ENCODE measurements at regions not wholly inside any gene's neighbourhood (a gene's known extent, or its start where the extent isn't known, plus 50 kb on each side); places are given as distances from the start of the nearest gene placed in this dataset.

DNA sequence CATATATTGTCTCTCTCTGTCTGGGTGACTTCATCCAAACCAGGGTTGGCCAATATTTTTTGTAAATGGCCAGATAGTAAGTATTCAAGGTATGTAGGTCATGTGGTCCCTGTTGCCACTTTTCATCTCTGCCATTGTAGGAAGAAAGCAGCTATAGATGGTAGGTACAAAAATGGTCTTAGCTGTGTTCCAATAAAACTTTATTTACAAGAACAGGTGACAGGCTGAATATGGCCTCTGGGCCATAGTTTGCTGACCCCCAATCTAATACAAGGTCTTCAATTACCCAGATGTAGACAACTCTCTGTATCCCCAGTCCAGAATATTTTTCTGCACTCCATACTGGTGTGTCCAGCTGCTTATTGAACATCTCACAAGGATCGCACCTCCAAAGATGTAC lies 166.2 kb upstream of the FZD8 start:
- H3F3A ChIP-seq (ENCODE audit: low read depth) = no peaks in the 10 kb centered on the region
- H3K4me2 ChIP-seq (ENCODE audit: low read depth, low read length, poor library complexity, severe bottlenecking) = no peak overlapping the region
- no peaks in the 10 kb centered on the region for H4K20me1 ChIP-seq (ENCODE audit: insufficient read depth, low read length, poor library complexity, severe bottlenecking)
- H3K9ac ChIP-seq (ENCODE audit: low read depth, low read length, poor library complexity, severe bottlenecking) = no peak overlapping the region
- H2AFZ ChIP-seq (ENCODE audit: low read length) = no peak overlapping the region
- no peaks in the 10 kb centered on the region for H3K79me2 ChIP-seq (ENCODE audit: insufficient read depth, low read length)
- no peaks in the 10 kb centered on the region; the same call in 1 of the 2 replicates for H3K9me2 ChIP-seq (replicated peaks; ENCODE audit: low read depth, low read length)
- no peaks in the 10 kb centered on the region for H3K9me3 ChIP-seq (ENCODE audit: insufficient read depth, low read depth, low read length)
- H3K4me3 ChIP-seq (ENCODE audit: low read length, poor library complexity, severe bottlenecking) = no peak overlapping the region
- H3K27me3 ChIP-seq (ENCODE audit: insufficient read depth, low read length, poor library complexity, severe bottlenecking) = no peaks in the 10 kb centered on the region
- TF ChIP-seq, protein P1, sequence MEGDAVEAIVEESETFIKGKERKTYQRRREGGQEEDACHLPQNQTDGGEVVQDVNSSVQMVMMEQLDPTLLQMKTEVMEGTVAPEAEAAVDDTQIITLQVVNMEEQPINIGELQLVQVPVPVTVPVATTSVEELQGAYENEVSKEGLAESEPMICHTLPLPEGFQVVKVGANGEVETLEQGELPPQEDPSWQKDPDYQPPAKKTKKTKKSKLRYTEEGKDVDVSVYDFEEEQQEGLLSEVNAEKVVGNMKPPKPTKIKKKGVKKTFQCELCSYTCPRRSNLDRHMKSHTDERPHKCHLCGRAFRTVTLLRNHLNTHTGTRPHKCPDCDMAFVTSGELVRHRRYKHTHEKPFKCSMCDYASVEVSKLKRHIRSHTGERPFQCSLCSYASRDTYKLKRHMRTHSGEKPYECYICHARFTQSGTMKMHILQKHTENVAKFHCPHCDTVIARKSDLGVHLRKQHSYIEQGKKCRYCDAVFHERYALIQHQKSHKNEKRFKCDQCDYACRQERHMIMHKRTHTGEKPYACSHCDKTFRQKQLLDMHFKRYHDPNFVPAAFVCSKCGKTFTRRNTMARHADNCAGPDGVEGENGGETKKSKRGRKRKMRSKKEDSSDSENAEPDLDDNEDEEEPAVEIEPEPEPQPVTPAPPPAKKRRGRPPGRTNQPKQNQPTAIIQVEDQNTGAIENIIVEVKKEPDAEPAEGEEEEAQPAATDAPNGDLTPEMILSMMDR (conservative IDR thresholded peaks at IDR 0.05; ENCODE audit: low read length) = no peak
- no peak for TF ChIP-seq EZH2phosphoT487 (IDR thresholded peaks at IDR 0.05; ENCODE audit: borderline replicate concordance)
- no peaks in the 10 kb centered on the region for H3K4me1 ChIP-seq (ENCODE audit: insufficient read depth, low read length, poor library complexity, severe bottlenecking)
- H3K36me3 ChIP-seq (ENCODE audit: insufficient read depth, low read length) = no peaks in the 10 kb centered on the region

DNA sequence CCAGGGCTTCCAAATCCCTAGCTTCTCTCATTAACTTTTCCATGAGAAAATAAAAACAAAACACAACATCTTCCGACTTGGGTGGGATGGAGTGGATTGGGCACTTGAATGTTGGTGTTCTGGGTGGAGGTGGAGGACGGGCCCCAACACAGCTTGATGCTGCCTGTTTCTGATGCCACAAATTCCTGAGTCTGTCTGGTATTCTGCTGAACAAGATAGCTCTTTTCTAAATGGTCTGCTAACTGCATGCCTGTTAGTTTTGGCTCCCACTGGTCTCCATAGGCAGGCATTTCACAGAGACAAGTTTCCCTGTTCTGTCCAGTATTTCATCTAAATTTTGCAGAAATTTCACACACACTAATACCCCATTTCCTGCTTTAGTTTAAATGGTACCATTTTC lies 160.9 kb upstream of the FZD8 start:
- Histone ChIP-seq H3K9me2 (replicated peaks; ENCODE audit: low read depth, low read length) (no peaks in the 10 kb centered on the region), H3K27me3 (ENCODE audit: insufficient read depth, low read length, poor library complexity, severe bottlenecking) (no peaks in the 10 kb centered on the region), H2AFZ (ENCODE audit: low read length) (no peak overlapping the region), H3K9me3 (ENCODE audit: insufficient read depth, low read depth, low read length) (no peaks in the 10 kb centered on the region), H3K9ac (ENCODE audit: low read depth, low read length, poor library complexity, severe bottlenecking) (no peak overlapping the region), H3F3A (ENCODE audit: low read depth) (no peaks in the 10 kb centered on the region), H3K4me2 (ENCODE audit: low read depth, low read length, poor library complexity, severe bottlenecking) (no peak overlapping the region), H4K20me1 (ENCODE audit: insufficient read depth, low read length, poor library complexity, severe bottlenecking) (no peaks in the 10 kb centered on the region), H3K4me1 (ENCODE audit: insufficient read depth, low read length, poor library complexity, severe bottlenecking) (no peaks in the 10 kb centered on the region), H3K79me2 (ENCODE audit: insufficient read depth, low read length) (no peaks in the 10 kb centered on the region), H3K4me3 (ENCODE audit: low read length, poor library complexity, severe bottlenecking) (no peak overlapping the region), H3K36me3 (ENCODE audit: insufficient read depth, low read length) (no peaks in the 10 kb centered on the region)
- TF ChIP-seq EZH2phosphoT487 (IDR thresholded peaks at IDR 0.05; ENCODE audit: borderline replicate concordance) = no peak
- TF ChIP-seq, protein P1 (conservative IDR thresholded peaks at IDR 0.05; ENCODE audit: low read length) = no peak

DNA sequence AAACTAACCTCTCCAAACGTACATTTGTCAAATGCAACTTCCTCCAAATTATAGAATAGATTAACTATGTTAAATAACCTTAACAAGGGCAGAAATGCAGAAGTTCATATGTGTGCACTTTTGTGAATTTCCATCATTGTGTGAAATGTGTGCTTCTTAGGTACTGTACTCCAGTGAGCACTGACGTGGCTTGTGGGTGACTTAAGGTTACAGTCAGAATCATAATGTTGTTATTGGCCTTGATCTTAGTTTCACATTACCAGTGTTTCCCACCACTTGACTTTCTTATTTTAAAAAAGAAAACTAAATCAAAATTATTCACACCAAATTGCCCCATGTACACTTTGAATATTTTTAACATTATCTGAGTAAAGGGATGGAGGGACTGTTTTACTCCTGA lies 155.1 kb upstream of the FZD8 start:
- no peaks in the 10 kb centered on the region for H3K4me1 ChIP-seq (ENCODE audit: insufficient read depth, low read length, poor library complexity, severe bottlenecking)
- no peaks in the 10 kb centered on the region for H3F3A ChIP-seq (ENCODE audit: low read depth)
- no peaks in the 10 kb centered on the region for H3K27me3 ChIP-seq (ENCODE audit: insufficient read depth, low read length, poor library complexity, severe bottlenecking)
- no peaks in the 10 kb centered on the region for H3K36me3 ChIP-seq (ENCODE audit: insufficient read depth, low read length)
- H3K9ac ChIP-seq (ENCODE audit: low read depth, low read length, poor library complexity, severe bottlenecking) = no peak overlapping the region
- TF ChIP-seq, protein P1 (conservative IDR thresholded peaks at IDR 0.05; ENCODE audit: low read length) = no peak
- TF ChIP-seq EZH2phosphoT487 (IDR thresholded peaks at IDR 0.05; ENCODE audit: borderline replicate concordance) = no peak
- no peaks in the 10 kb centered on the region for H3K9me2 ChIP-seq (replicated peaks; ENCODE audit: low read depth, low read length)
- no peak overlapping the region for H3K4me3 ChIP-seq (ENCODE audit: low read length, poor library complexity, severe bottlenecking)
- no peak overlapping the region for H2AFZ ChIP-seq (ENCODE audit: low read length)
- no peaks in the 10 kb centered on the region for H4K20me1 ChIP-seq (ENCODE audit: insufficient read depth, low read length, poor library complexity, severe bottlenecking)
- no peaks in the 10 kb centered on the region for H3K9me3 ChIP-seq (ENCODE audit: insufficient read depth, low read depth, low read length)
- no peaks in the 10 kb centered on the region for H3K79me2 ChIP-seq (ENCODE audit: insufficient read depth, low read length)
- no peak overlapping the region for H3K4me2 ChIP-seq (ENCODE audit: low read depth, low read length, poor library complexity, severe bottlenecking)

Data from Loucy (cell line).